Activated CD4-positive, alpha-beta T cell treated with anti-CD3 and anti-CD28 coated beads for 24 hours (primary cell): ENCODE measurements at regions not wholly inside any gene's neighbourhood (a gene's known extent, or its start where the extent isn't known, plus 50 kb on each side); places are given as distances from the start of the nearest gene placed in this dataset.
"Not testable (repeated sequence)": the region's sequence is repeated elsewhere in the genome, so short reads cannot be mapped to it uniquely, and the experiment has no call there.

Experiments
- DNase-seq, 2 donors: peaks; one replicate each; pipeline ENCODE4 v3.0.0-alpha.2; 2020; ENCODE audit warnings: low read depth in 2 of 2

GRCh38 chr3:139134678-139135372, 90.1 kb upstream of the PRR23C start:
- DNase-seq: no peak

- DNase-seq: no peak
Measured at GRCh38 chr3:139135657-139136056, 91.0 kb upstream of the PRR23C start.

- no peak for DNase-seq
Measured at GRCh38 chr3:139136469-139137202, 91.9 kb upstream of the PRR23C start.

- DNase-seq: no peak
Measured at GRCh38 chr3:139140553-139140952, 95.9 kb upstream of the PRR23C start.

GRCh38 chr3:139145980-139146379, 101.3 kb upstream of the PRR23C start:
- DNase-seq: not testable (repeated sequence)

DNA sequence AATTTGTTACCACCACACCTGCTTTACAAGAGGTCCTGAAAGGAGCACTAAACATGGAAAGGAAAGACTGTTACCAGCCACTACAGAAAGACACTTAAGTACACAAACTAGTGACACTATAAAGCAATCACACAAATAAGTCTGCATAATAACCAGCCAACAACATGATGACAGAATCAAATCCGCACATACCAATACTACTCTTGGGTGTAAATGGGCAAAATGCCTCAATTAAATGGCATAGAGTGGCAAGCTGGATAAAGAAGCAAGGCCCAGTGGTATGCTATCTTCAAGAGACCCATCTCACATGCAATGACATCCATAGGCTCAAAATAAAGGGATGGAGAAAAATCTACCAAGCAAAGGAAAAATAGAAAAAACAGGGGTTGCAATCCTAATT, 106.8 kb upstream of the PRR23C start:
- DNase-seq: no peak

GRCh38 chr3:139153434-139153833, 108.7 kb upstream of the PRR23C start:
- not testable (repeated sequence) for DNase-seq

DNA sequence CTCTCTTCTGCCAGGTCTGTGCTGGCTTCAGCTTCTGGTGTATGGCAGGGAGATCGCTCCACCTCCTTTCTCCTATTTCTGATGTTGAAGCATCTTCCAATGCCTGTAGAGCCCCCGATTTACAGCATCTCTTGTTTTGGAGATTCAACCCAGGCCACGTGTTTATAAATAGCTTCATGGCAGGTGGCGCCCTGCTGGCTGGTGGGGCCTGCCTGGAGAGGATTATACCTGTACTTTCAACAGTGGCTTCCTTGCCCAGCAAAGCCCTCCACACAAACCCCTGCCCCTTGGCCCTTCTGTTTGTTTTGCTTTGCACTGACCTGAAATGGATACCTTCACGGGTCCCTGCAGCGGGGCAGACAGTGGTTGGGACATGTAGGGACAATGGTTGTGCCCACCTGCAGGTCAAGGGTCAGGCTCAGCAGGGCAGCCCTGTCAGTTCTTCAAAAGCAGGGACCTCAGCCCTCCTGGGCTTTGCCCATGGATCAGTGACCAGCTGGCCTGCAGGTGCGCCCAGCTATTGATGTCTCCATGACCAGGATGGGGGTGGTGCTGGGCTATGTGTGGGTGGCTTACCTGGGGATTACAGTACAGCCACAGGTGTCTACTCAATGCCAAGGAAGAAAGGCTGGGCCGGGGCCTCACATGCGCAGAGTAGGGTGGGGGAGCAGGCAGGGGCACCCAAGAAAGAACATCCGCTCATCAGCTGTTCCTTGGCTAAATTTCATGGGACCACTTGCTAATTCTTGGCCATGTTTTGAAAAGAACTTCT, 112.7 kb upstream of the PRR23C start:
- DNase-seq: no peak

- no peak for DNase-seq
Measured at GRCh38 chr3:139159356-139159755, 114.7 kb upstream of the PRR23C start.

- no peak for DNase-seq
Measured at GRCh38 chr3:139173372-139174108, 128.8 kb upstream of the PRR23C start.

DNA sequence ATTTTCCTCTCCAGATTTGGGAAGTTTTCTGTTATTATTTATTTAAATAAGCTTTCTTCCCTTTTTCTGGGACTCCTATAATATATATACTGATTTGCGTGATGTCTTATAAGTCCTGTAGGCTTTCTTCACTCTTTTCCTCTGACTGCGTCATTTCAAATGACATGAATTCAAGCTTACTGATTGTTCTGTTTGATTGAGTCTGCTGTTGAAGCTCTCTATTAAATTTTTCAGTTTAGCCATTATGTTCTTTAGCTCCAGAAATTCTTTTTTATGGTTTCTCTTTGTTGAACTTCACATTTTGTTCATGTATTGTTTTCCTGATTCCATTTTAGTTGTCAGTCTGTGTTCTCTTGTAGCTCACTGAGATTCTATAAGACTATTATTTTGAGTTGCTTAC, 135.8 kb upstream of the PRR23C start:
- DNase-seq: no peak

GRCh38 chr3:139182143-139182542, 137.5 kb upstream of the PRR23C start:
- no peak for DNase-seq

DNA sequence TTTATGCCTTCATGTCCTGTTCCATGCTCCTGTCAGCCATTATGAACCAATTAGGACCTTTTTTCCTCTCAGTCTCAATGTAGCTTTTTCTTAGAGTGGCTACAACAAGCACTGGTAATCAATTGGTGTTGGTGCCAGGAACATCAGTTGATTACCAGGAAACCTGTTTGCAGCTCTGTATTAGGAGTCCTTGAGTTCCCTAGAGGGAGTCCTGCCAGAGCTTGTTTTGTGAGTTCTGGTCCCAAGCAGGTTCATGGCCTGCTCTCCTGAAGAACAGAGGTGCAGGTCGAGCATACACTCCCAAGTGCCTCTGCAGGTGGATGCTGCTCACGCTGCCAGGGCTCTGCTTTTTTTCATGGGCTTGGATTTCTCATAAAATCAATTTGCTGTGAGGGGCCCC, 137.9 kb upstream of the PRR23C start:
- DNase-seq: no peak

DNA sequence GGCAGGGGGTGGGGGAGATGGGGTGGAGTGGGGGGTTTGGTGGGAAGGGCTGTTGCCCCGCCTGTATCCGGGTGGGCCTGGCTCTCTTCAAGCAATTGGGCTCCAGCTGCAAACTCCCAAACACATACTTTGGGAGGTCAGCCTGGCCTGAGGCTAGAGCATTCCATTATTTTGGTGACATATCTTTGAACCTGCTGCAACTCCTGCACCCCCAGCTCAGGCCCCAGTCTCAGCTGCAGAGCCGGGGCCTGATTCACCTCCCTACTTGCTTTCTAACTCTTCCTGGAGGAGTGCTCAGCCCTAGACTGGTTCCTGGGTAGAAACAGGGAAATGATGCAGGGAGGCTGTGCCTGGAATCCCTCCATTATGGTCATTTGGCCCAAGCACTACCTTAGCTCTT, 140.8 kb upstream of the PRR23C start:
- no peak for DNase-seq

GRCh38 chr3:139187154-139187553, 142.5 kb upstream of the PRR23C start:
- DNase-seq: no peak

GRCh38 chr3:139187648-139188047, 143.0 kb upstream of the PRR23C start:
- no peak for DNase-seq

DNA sequence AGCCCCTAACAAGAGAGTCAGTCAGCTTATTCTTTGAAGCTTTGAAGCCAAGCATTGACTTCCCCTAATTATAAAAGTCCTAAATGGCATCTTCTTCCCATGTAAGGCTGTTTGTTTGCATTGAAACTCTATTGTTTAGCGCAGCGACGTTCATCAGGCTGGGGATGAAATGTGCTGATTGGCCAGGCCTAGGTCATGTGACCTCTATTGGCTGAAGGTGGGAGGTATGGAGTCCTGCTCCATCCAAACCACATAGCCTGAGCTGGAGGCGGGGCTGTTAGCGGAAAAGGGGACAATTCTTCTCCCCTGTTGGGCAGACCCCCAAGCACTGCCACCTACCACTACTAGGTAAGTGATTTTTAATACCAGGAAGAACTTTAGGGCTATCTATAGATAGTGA, 145.3 kb upstream of the PRR23C start:
- DNase-seq: no peak

DNA sequence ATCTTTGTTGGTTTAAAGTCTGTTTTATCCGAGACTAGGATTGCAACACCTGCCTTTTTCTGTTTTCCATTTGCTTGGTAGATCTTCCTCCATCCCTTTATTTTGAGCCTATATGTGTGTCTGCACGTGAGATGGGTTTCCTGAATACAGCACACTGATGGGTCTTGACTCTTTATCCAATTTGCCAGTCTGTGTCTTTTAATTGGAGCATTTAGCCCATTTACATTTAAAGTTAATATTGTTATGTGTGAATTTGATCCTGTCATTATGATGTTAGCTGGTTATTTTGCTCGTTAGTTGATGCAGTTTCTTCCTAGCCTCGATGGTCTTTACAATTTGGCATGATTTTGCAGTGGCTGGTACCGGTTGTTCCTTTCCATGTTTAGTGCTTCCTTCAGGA, 149.4 kb upstream of the MRPS22 start:
- DNase-seq: not testable (repeated sequence)

- DNase-seq: not testable (repeated sequence)
Measured at GRCh38 chr3:139196146-139196545, 147.7 kb upstream of the MRPS22 start.

- no peak for DNase-seq
Measured at GRCh38 chr3:139197251-139197650, 146.6 kb upstream of the MRPS22 start.

DNA sequence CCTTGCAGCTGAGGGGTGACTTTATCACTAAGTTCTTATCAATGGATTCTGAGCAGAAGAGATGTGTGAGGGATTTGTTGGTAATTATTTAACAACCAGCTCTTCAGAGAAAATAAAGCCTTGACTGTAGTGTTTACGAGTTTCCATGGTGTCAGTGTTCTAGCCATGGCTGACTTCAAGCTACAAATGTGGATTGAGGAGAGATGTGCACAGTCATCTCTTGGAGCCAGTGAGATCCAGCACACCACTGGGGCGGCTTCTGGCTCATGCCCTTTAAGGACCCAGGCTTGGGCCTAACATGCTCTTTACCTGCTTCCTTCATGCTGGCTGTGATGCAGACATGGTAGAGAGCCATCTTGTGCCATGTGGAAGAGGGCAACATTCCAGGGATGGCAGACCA, 145.6 kb upstream of the MRPS22 start:
- DNase-seq: no peak

DNA sequence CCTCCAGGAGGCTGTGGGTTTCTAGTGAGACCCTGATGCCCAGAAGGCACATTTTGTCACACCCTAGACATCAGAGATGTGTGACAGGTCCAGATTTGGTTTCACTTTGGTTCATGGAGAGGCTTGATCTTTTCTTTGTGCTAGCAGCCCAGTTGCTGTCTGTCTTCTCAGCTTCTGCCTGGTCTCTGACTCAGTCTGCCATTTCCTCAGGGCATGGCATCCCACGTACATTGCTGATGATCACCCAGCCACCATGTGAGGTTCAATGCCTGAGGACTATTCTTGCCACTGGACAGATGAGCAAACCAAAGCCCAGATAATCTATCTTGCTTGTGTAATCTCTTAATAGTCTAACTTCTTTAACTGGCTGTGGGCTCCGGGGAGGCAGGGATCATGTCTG, 144.9 kb upstream of the MRPS22 start:
- DNase-seq: no peak
